ENCODE measurements at regions not wholly inside any gene's neighbourhood (a gene's known extent, or its start where the extent isn't known, plus 50 kb on each side); places are given as distances from the start of the nearest gene placed in this dataset.

DNA sequence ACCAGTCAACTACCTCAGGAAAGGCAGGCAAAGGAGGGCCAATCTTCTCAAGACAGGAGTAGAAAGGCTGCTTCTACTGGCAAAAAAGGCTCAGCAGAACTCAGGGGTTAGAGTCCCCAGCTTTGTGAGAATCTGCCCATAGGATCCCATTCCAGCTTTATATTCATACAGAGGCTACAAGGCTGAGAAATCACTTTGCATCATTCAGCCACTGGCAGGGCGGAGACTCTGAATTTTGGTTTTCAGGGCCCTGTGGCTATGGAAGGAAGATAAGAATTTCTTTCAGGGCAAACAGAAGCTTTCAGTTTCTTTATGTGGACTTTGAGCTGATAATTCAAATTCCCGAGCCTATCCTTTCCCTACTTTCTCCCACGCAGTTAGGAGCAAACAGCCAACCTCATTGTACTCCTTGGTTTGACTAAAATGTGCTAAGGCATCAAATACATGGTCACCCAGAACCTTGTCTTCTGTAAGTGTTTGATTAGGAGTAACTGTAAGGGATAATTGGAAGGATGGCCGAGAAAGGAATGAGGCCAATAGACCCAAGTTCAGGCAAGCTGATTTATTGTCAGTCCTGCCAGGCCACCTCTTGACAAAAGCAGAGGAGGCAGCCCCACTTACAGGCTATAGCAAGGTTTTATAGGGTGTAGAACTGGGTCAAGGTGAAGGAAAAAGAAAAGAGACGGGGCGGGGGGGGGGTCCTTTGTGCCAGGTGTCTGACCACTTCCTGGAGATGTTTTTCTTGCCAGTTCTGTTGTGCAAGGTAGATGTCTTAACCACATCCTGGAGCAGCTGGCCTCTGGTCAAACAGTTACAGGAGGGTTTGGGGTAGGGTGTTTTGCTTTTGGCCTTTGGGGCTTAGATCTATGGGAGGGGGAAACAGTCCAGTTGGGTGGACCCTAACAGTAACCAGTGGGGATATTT, 165.3 kb upstream of the PPP1R2C start:
- DNase-seq (ENCODE audit: low spot score) = no peak
- intact Hi-C loops (cut with DNase I) = no loop called here

DNA sequence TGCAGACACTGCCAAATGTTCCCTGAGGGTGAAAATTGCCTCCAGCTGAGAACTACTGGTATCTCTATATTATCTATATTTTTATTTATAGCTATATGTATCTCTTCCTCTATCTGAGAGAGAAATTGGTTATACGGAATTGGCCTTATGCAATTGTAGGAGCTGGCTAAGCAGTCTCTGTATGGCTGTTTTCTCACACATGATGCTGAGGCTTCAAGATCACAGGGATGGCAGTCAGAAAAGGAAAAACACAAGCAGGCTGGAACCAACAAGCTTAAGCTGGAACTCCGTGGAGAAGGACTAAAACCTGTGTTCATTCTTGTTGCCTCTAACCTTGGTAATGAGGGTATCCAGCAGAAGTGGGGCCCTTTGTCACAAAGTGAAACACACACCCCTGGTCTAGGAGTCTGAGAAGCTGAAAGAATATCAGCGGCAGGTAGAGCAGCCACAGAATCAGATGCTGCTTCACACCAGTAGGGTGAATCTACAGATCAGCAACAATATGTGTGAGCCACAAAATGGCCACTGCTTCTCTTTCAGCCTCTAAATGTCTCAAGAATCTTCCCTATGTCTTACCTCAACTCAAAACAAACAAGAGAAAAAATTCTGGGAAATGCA, 166.5 kb upstream of the PPP1R2C start:
- DNase-seq (ENCODE audit: low spot score) = no peak
- intact Hi-C loops (cut with DNase I) = no loop called here

GRCh38 chrX:42946544-42947194, 168.7 kb upstream of the PPP1R2C start:
- no peak for DNase-seq (ENCODE audit: low spot score)
- intact Hi-C loops (cut with DNase I) = no loop called here

GRCh38 chrX:42948723-42949657, 171.0 kb upstream of the PPP1R2C start:
- intact Hi-C loops (cut with DNase I) = no loop called here
- no peak for DNase-seq (ENCODE audit: low spot score)

- DNase-seq (ENCODE audit: low spot score) = no peak
- intact Hi-C loops (cut with DNase I) = no loop called here
Measured at GRCh38 chrX:42951747-42952146, 173.8 kb upstream of the PPP1R2C start.

- intact Hi-C loops (cut with DNase I) = no loop called here
Measured at GRCh38 chrX:42952621-42953020, 174.7 kb upstream of the PPP1R2C start.

DNA sequence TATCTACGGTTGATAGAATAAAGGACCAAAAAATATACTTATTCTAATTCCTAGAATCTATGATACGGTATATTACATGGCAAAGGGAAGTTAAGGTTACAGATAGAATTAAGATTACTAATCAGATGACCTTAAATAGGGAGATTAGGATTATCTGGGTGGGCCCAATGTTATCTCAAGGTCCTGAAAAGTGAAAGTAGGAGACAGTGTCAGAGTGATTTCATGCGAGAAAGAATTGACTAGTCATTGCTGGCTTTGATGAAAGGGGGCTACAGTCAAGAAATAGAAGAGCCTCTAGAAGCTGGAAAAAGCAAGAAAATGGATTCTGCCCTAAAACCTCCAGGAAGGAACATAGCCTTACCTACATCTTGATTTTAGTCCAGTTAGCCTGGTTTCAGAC, 176.9 kb upstream of the PPP1R2C start:
- no peak for DNase-seq (ENCODE audit: low spot score)
- intact Hi-C loops (cut with DNase I) = no loop called here

More at GRCh38 chrX:42952621-42953020, 174.7 kb upstream of the PPP1R2C start:
- DNase-seq (ENCODE audit: low spot score) = no peak

DNA sequence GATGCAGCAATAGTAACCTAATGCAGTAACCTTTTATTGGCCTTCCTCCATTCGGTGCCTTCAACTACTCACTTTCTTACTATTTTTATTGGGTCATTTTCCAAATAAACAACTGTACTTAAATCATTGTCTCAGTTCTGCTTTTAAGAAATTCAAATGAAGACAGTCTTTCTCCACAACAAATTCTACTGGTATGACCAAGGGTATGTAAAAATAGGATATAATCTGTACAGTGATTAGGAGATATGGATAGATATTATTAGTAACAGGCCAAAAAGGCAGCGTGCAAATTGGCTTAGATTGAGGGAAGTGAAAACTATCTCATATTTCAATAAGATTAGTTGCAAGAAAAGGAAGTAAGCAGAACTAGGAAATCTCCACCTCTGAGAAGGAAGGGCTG, 177.4 kb upstream of the PPP1R2C start:
- intact Hi-C loops (cut with DNase I) = no loop called here
- DNase-seq (ENCODE audit: low spot score) = no peak

- DNase-seq (ENCODE audit: low spot score) = no peak
- intact Hi-C loops (cut with DNase I) = no loop called here
Measured at GRCh38 chrX:42967681-42968300, 189.8 kb upstream of the PPP1R2C start.

DNA sequence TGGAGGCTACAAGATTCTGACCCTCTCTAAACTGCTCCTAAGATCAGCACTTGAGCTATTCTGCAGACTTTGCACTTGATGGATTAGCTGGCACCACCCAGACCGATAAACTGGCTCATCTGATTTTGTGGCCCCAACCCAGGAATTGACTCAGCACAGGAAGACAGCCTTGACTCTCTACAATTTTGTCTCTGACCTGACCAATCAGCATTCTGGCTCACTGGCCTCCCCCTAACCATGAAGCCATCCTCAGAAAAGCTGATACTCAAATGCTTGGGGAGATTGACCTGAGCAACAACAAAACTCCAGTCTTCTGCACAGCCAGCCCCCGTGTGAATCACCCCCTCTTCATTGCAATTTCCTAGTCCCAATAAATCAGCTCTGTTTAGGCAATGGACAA, 195.4 kb upstream of the PPP1R2C start:
- no peak for DNase-seq (ENCODE audit: low spot score)
- intact Hi-C loops (cut with DNase I) = no loop called here

GRCh38 chrX:42975906-42976305, 197.9 kb upstream of the PPP1R2C start:
- no peak for DNase-seq (ENCODE audit: low spot score)
- intact Hi-C loops (cut with DNase I) = no loop called here

DNA sequence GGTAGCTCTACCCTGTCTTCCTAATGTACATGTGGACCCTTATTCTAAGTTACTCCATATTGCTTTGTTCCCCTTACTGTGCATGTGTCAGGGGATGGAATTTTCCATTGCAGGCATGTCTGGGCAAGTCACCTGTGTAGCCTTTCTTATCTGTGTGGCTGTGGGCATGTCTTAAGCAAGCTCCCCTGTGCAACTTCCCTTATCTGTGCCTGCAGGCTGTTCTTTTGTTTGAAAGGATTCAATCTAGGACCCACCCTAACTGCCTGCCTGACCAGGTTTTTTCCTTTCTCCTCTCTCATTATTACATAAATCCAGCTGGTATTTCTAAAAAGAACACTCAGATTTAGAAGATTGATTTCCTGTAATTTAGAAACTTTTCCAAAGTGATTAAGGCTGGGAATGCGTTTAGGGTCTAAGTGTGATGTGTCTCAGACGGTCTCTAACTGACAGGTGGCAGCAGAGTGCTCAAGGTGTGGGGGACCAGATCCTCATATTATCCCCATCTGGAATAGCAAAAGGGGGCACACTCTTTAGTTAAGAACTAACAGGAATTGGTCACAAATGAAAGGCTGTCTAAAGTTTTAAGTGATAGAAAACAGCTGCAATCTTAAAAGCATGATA, 198.9 kb upstream of the PPP1R2C start:
- intact Hi-C loops (cut with DNase I) = no loop called here
- no peak for DNase-seq (ENCODE audit: low spot score)

DNA sequence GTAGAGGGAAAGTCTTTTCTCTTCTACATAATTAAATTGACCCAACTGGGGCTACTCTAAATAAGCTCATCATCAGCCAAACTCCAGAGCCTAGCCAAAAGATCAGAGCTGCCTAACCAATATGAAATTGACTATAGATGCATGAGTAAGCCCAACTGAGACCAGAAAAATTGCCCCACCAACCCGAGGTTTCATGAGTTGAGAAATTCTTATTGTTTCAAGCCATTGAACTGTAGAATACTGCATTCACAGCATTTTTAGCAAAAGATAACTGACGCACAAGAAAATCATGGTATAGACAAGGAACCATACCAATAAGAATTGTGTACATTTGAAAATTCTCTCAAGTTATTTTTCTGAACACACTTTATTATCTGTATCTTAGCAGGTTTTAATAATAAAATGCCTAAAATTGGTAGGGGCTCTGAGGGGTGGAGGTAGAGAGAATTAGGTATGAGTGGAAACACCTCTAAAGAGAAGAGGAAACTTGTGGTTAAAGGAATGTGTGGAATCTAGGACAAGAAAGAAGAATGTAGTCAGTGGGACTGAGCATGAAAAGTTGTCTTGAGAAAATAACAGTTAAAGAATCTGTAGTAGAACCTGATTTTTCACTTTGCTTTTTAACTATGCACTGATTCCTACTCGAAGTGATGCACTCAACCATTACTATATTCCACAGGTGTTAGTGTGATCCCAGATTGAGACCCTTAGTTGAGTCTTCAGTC, 200.9 kb upstream of the PPP1R2C start:
- no peak for DNase-seq (ENCODE audit: low spot score)
- intact Hi-C loops (cut with DNase I) = no loop called here

DNA sequence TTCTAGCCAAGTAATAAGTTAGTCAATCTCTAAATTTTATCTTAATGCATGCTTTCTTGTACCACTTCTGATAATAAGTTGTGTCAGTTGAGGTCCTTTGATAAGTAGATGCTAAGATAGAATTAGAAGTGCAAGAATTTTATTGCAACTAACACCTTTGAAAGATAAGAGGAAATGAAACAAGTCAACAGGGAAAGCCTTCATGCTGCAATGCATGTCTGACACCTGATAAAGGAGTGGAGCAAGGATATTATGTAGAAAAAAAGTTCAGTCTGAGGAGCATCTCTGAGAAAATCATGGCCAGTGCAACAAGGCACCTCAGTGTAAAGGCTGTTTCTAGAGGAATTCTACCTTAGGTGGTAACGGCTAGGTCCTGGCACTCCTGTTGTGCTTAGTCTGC, 210.7 kb upstream of the PPP1R2C start:
- no peak for DNase-seq (ENCODE audit: low spot score)
- intact Hi-C loops (cut with DNase I) = no loop called here

DNA sequence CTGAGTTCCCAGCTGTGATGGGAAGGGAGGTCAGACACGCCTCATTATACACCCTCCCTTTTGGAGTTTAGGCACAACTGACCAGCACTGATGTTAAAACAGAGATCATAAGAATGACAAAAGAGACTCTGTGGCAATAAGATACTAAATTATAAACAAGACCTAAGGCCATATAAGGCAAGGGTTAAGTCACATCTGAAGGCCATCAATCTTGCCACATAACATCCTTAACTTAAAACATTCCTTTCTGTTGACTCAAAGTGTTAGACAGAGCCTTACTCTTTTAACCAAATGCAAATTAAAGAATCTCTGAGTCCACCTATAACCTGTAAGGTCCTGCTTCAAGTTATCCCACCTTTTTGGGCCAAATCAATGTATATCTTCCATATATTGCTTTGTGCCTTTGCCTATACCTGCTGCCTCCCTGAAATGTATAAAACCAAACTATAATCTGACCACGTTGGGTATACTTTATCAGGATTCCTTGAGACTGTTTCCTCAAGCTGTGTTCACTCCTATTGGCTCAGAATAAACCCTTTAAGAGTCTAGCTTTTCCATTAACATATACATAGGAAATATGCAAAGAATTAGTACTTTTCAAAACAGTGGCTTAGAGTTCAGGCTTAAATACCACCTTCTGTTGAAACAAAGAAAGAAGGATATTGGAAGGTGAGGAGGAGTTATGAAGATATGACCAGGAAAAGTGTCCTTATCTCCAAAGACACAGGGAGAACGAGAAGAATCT, 214.4 kb upstream of the PPP1R2C start:
- intact Hi-C loops (cut with DNase I) = no loop called here
- DNase-seq (ENCODE audit: low spot score) = no peak

DNA sequence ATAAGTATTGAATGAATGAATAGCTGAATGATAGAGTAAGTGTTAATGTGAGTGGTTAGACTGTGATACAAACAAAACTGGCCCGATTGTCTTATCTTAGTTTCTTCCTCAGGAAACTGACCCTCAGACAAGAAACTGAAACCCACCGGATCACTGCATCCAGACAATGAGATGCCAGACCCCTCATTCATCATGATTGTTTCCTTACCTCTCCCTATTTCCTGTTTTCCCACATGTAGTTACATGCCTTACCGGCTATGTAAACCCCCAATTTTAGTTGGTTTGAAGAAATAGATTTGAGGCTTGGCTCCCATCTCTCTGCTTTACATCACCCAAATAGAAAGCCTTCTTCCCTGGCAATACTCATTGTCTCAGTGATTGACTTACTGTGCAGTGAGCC, 218.9 kb upstream of the PPP1R2C start:
- no peak for DNase-seq (ENCODE audit: low spot score)
- intact Hi-C loops (cut with DNase I) = no loop called here

- DNase-seq (ENCODE audit: low spot score) = no peak
- intact Hi-C loops (cut with DNase I) = no loop called here
Measured at GRCh38 chrX:43000121-43000520, 222.2 kb upstream of the PPP1R2C start.

Measured in cardiac septum (tissue), 1 donor.